Keratinocyte (primary cell): ENCODE measurements at regions not wholly inside any gene's neighbourhood (a gene's known extent, or its start where the extent isn't known, plus 50 kb on each side); places are given as distances from the start of the nearest gene placed in this dataset.

Experiments
- DNase-seq: peaks from one replicate; pipeline ENCODE4 v3.0.0-alpha.2; 2011; ENCODE audit warnings: low read depth, missing footprints, low spot score
- FAIRE-seq: peaks from 2 replicates; lab custom pipeline; 2011; peaks lifted over from hg19 to GRCh38; lab: Jason Lieb, UNC
- H2AFZ ChIP-seq: 2 replicates; pipeline ENCODE4 v1.6.0; 2012; ENCODE audit warnings: low read length, control low read depth, inconsistent platforms; ENCODE audit not compliant: control insufficient read depth
- H3K27ac ChIP-seq: 2 replicates; pipeline ENCODE4 v1.5.1; 2011; ENCODE audit warnings: low read length; ENCODE audit not compliant: control insufficient read depth, insufficient read depth
- H3K27me3 ChIP-seq: 3 replicates; pipeline ENCODE4 v1.6.0; 2011; ENCODE audit warnings: low read length; ENCODE audit not compliant: control insufficient read depth, insufficient read depth; ENCODE audit errors: extremely low read depth
- H3K36me3 ChIP-seq, 2 experiments: 2 replicates in 1 of 2; 3 replicates in 1 of 2; pipeline ENCODE4 v1.5.1; 2011; ENCODE audit warnings: low read length in 2 of 2, mild to moderate bottlenecking in 1 of 2; ENCODE audit not compliant: control insufficient read depth in 2 of 2, insufficient read depth in 2 of 2; ENCODE audit errors: extremely low read depth in 1 of 2
- H3K4me1 ChIP-seq: 3 replicates; pipeline ENCODE4 v1.5.1; 2011; ENCODE audit warnings: low read length; ENCODE audit not compliant: control insufficient read depth, insufficient read depth; ENCODE audit errors: extremely low read depth
- H3K4me2 ChIP-seq: 3 replicates; pipeline ENCODE4 v1.6.0; 2011; ENCODE audit warnings: low read depth, low read length; ENCODE audit not compliant: control insufficient read depth, insufficient read depth; ENCODE audit errors: extremely low read depth
- H3K4me3 ChIP-seq, 3 experiments: fragments of 200-600 bp in 1 of 3; sonication (generic) in 1 of 3; 2 replicates in 2 of 3; 3 replicates in 1 of 3; pipeline ENCODE4 v1.5.1; 2011 to 2016; ENCODE audit warnings: low read length in 3 of 3, mild to moderate bottlenecking in 3 of 3, control low read depth in 2 of 3, inconsistent platforms in 1 of 3, low read depth in 1 of 3, mixed read lengths in 1 of 3, mixed run types in 1 of 3, moderate library complexity in 1 of 3; ENCODE audit not compliant: control insufficient read depth in 2 of 3, insufficient read depth in 2 of 3; ENCODE audit errors: extremely low read depth in 1 of 3
- H3K79me2 ChIP-seq: 2 replicates; pipeline ENCODE4 v1.6.0; 2012; ENCODE audit warnings: low read length; ENCODE audit not compliant: control insufficient read depth, insufficient read depth
- H3K9ac ChIP-seq: 3 replicates; pipeline ENCODE4 v1.6.0; 2011; ENCODE audit warnings: low read length; ENCODE audit not compliant: control insufficient read depth, insufficient read depth; ENCODE audit errors: extremely low read depth
- H3K9me1 ChIP-seq: 3 replicates; pipeline ENCODE4 v1.6.0; 2011; ENCODE audit warnings: low read length; ENCODE audit not compliant: control insufficient read depth, insufficient read depth; ENCODE audit errors: extremely low read depth
- H3K9me3 ChIP-seq: 2 replicates; pipeline ENCODE4 v1.5.1; 2012; ENCODE audit warnings: low read depth, low read length; ENCODE audit not compliant: control insufficient read depth
- H4K20me1 ChIP-seq: 3 replicates; pipeline ENCODE4 v1.6.0; 2011; ENCODE audit warnings: low read length; ENCODE audit not compliant: control insufficient read depth, insufficient read depth; ENCODE audit errors: extremely low read depth
- EZH2 ChIP-seq: IDR thresholded peaks from one replicate; pipeline ENCODE4 v1.6.1; 2012; ENCODE audit warnings: inconsistent platforms, mild to moderate bottlenecking, low read length, moderate library complexity
- dilution Hi-C: fragments of 300-500 bp; cut with MboI; formaldehyde crosslinking; loops from one replicate; pipeline ENCODE4 v1.7.0; 2020; ENCODE audit warnings: low sequenced_read_pairs; ENCODE audit not compliant: extremely low pct_ligation_motif_present
- TF ChIP-seq, protein P1 (sequence below), 3 experiments: IDR thresholded peaks in 1 of 3; conservative IDR thresholded peaks in 1 of 3; optimal IDR thresholded peaks in 1 of 3; 2 replicates in 2 of 3; 3 replicates in 1 of 3; pipeline versions ENCODE3 to v1.5.1; 2011; ENCODE audit warnings: low read length in 3 of 3, mild to moderate bottlenecking in 3 of 3, moderate library complexity in 2 of 3, control low read depth in 1 of 3, inconsistent platforms in 1 of 3; ENCODE audit not compliant: insufficient read depth in 2 of 3; ENCODE audit errors: extremely low read depth in 1 of 3

DNA sequence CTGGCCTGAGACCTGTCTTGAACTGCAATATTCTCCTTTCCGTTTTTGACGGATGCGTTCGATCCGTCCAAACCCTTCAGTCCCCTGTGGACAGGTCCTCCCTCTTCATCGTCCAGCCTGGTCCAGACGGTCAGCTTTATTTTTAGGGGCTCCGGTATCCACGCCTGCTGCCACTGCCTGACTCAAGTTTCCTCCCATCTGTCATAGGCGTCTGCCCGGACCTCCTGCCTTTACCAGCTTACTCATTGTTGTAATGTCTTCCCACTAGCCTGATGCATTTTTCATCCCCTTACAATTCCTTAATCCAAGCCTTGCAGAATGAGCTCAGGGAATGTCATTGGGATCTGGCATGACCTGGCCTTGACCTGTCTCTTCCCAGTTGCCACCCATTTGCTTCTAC, 145.8 kb downstream of the TENT4A start:
- dilution Hi-C loops, result no loop called here
- DNase-seq, result no peak
- Histone ChIP-seq H3K4me1 (no peaks in the 10 kb centered on the region), H3K9me1 (no peaks in the 10 kb centered on the region), H3K9ac (no peak overlapping the region), H3K4me2 (no peak overlapping the region), H3K9me3 (no peaks in the 10 kb centered on the region), H3K27me3 (no peaks in the 10 kb centered on the region), H4K20me1 (no peaks in the 10 kb centered on the region), H3K79me2 (no peaks in the 10 kb centered on the region), H3K4me3 (no peak overlapping the region), H3K36me3 (no peaks in the 10 kb centered on the region), H2AFZ (no peak overlapping the region), H3K27ac (no peak overlapping the region)
- TF ChIP-seq EZH2, result no peak
- TF ChIP-seq, protein P1, sequence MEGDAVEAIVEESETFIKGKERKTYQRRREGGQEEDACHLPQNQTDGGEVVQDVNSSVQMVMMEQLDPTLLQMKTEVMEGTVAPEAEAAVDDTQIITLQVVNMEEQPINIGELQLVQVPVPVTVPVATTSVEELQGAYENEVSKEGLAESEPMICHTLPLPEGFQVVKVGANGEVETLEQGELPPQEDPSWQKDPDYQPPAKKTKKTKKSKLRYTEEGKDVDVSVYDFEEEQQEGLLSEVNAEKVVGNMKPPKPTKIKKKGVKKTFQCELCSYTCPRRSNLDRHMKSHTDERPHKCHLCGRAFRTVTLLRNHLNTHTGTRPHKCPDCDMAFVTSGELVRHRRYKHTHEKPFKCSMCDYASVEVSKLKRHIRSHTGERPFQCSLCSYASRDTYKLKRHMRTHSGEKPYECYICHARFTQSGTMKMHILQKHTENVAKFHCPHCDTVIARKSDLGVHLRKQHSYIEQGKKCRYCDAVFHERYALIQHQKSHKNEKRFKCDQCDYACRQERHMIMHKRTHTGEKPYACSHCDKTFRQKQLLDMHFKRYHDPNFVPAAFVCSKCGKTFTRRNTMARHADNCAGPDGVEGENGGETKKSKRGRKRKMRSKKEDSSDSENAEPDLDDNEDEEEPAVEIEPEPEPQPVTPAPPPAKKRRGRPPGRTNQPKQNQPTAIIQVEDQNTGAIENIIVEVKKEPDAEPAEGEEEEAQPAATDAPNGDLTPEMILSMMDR (optimal IDR thresholded peaks at IDR 0.05 in 1 of 3, IDR thresholded peaks at IDR 0.05 in 1 of 3, conservative IDR thresholded peaks at IDR 0.05 in 1 of 3; ENCODE audit: extremely low read depth in 1 of 3, insufficient read depth in 2 of 3, low read length in 3 of 3), result no peak
- FAIRE-seq, result no peak

DNA sequence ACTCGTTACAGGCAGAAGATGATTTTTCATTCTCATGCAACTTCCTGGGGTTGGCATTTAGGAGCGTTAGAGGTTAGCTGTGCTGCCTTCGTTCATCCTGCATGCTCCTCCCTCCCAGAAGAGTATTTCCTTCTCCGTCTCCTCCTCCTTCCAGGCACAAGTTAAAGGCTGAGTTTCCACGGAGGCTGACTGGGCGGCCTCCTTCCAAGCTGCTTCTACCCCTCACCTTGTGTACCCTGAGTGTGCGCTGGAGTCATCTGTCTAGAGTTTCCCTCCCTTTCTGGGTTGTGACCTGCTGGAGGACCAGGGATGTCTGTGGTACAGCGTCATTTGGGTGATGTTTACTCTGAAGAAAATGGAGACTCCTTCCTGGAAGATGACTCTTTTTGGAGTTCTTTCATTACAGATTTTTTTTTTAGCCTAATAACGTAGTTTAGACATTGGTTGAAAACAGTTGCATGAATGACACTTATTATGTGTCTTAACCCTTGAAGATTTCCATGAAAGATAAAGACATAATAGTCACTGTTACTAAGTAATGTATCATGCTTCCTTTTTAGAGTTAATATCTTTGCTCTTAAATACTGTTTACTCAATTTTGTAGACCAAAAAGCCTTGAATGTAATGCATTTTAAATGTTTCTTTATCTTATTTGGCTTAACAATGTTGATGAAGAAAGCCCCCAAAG, 146.9 kb downstream of the TENT4A start:
- H4K20me1 ChIP-seq, result no peaks in the 10 kb centered on the region
- DNase-seq (no peak), FAIRE-seq (no peak)
- H3K79me2 ChIP-seq, result no peaks in the 10 kb centered on the region
- TF ChIP-seq, protein P1 (optimal IDR thresholded peaks at IDR 0.05 in 1 of 3, IDR thresholded peaks at IDR 0.05 in 1 of 3, conservative IDR thresholded peaks at IDR 0.05 in 1 of 3; ENCODE audit: extremely low read depth in 1 of 3, insufficient read depth in 2 of 3, low read length in 3 of 3), result no peak
- TF ChIP-seq EZH2, result no peak
- H3K9ac ChIP-seq, result no peak overlapping the region
- dilution Hi-C loops, result no loop called here
- H3K27ac ChIP-seq, result no peak overlapping the region
- no peaks in the 10 kb centered on the region for H3K36me3 ChIP-seq
- H3K9me1 ChIP-seq, result no peaks in the 10 kb centered on the region
- H2AFZ ChIP-seq, result no peak overlapping the region
- H3K27me3 ChIP-seq, result no peaks in the 10 kb centered on the region
- H3K9me3 ChIP-seq, result no peaks in the 10 kb centered on the region
- no peak overlapping the region for H3K4me3 ChIP-seq
- H3K4me2 ChIP-seq, result no peak overlapping the region
- H3K4me1 ChIP-seq, result no peaks in the 10 kb centered on the region
